K562 (cell line): ENCODE measurements at regions not wholly inside any gene's neighbourhood (a gene's known extent, or its start where the extent isn't known, plus 50 kb on each side); places are given as distances from the start of the nearest gene placed in this dataset.

Experiments
- MAFK ChIP-seq: IDR thresholded peaks from 2 replicates; pipeline ENCODE4 v1.6.1; 2011; ENCODE audit warnings: low read length, improper control_type of control experiment
- ZFP36 ChIP-seq: fragments of 150-350 bp; IDR thresholded peaks from 2 replicates; pipeline ENCODE4 v1.6.1; 2018; ENCODE audit warnings: low read length, low read depth; ENCODE audit not compliant: partially characterized antibody
- ZNF184 ChIP-seq: sonication (generic); formaldehyde crosslinking; IDR thresholded peaks from 2 replicates; pipeline ENCODE4 v1.5.0; 2020; ENCODE audit warnings: missing genetic modification reagents
- TF ChIP-seq, protein P1 (sequence below), 3 experiments: IDR thresholded peaks in 2 of 3; conservative IDR thresholded peaks in 1 of 3; 2 replicates each; pipeline ENCODE4 v1.5.1; 2011 to 2012; ENCODE audit warnings: low read length in 3 of 3, mild to moderate bottlenecking in 3 of 3, control low read depth in 2 of 3, improper control_type of control experiment in 1 of 3, inconsistent platforms in 1 of 3, low read depth in 1 of 3, mixed read lengths in 1 of 3, moderate library complexity in 1 of 3; ENCODE audit not compliant: insufficient read depth in 2 of 3

- TF ChIP-seq ZNF184 (CRISPR knock-in tag) (no peak), ZFP36 (no peak), MAFK (no peak)
- TF ChIP-seq, protein P1, sequence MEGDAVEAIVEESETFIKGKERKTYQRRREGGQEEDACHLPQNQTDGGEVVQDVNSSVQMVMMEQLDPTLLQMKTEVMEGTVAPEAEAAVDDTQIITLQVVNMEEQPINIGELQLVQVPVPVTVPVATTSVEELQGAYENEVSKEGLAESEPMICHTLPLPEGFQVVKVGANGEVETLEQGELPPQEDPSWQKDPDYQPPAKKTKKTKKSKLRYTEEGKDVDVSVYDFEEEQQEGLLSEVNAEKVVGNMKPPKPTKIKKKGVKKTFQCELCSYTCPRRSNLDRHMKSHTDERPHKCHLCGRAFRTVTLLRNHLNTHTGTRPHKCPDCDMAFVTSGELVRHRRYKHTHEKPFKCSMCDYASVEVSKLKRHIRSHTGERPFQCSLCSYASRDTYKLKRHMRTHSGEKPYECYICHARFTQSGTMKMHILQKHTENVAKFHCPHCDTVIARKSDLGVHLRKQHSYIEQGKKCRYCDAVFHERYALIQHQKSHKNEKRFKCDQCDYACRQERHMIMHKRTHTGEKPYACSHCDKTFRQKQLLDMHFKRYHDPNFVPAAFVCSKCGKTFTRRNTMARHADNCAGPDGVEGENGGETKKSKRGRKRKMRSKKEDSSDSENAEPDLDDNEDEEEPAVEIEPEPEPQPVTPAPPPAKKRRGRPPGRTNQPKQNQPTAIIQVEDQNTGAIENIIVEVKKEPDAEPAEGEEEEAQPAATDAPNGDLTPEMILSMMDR (IDR thresholded peaks at IDR 0.05 in 2 of 3, conservative IDR thresholded peaks at IDR 0.05 in 1 of 3; ENCODE audit: insufficient read depth in 2 of 3, low read depth in 1 of 3, low read length in 3 of 3): no peak
These were observed 94.9 kb upstream of the ZNF438 start for GRCh38 chr10:31126593-31126992.
